NT2/D1 (cell line): ENCODE measurements at regions not wholly inside any gene's neighbourhood (a gene's known extent, or its start where the extent isn't known, plus 50 kb on each side); places are given as distances from the start of the nearest gene placed in this dataset.
"Not testable (repeated sequence)": the region's sequence is repeated elsewhere in the genome, so short reads cannot be mapped to it uniquely, and the experiment has no call there.

ENCODE experiments used
- DNase-seq: peaks from one replicate; pipeline ENCODE4 v3.0.0-alpha.2; 2011; ENCODE audit warnings: low read depth, low spot score
- H3K27me3 ChIP-seq: 2 replicates; pipeline ENCODE4 v1.6.0; 2011; ENCODE audit warnings: mild to moderate bottlenecking; ENCODE audit not compliant: insufficient read length, insufficient read depth
- H3K36me3 ChIP-seq: 2 replicates; pipeline ENCODE4 v1.6.1; 2011; ENCODE audit warnings: mild to moderate bottlenecking, low read length, mixed read lengths; ENCODE audit not compliant: insufficient read depth, insufficient read length
- H3K4me1 ChIP-seq: 2 replicates; pipeline ENCODE4 v1.5.1; 2011; ENCODE audit not compliant: insufficient read depth, insufficient read length
- H3K4me3 ChIP-seq: 2 replicates; pipeline ENCODE4 v1.5.1; 2011; ENCODE audit warnings: low read depth; ENCODE audit not compliant: insufficient read length
- H3K9ac ChIP-seq: 2 replicates; pipeline ENCODE4 v1.6.0; 2011; ENCODE audit warnings: low read depth; ENCODE audit not compliant: insufficient read length
- H3K9me3 ChIP-seq: 2 replicates; pipeline ENCODE4 v1.5.1; 2011; ENCODE audit warnings: mild to moderate bottlenecking, low read length; ENCODE audit not compliant: insufficient read depth
- SUZ12 ChIP-seq: IDR thresholded peaks from 2 replicates; pipeline ENCODE4 v1.6.1; 2011; ENCODE audit not compliant: insufficient read length, insufficient read depth; ENCODE audit errors: extremely low read depth
- YY1 ChIP-seq: IDR thresholded peaks from 2 replicates; pipeline ENCODE4 v1.6.1; 2011; ENCODE audit not compliant: insufficient read length, insufficient read depth
- ZNF274 ChIP-seq: IDR thresholded peaks from 2 replicates; pipeline ENCODE4 v1.6.1; 2011; ENCODE audit warnings: mild to moderate bottlenecking, low read depth, low read length

DNA sequence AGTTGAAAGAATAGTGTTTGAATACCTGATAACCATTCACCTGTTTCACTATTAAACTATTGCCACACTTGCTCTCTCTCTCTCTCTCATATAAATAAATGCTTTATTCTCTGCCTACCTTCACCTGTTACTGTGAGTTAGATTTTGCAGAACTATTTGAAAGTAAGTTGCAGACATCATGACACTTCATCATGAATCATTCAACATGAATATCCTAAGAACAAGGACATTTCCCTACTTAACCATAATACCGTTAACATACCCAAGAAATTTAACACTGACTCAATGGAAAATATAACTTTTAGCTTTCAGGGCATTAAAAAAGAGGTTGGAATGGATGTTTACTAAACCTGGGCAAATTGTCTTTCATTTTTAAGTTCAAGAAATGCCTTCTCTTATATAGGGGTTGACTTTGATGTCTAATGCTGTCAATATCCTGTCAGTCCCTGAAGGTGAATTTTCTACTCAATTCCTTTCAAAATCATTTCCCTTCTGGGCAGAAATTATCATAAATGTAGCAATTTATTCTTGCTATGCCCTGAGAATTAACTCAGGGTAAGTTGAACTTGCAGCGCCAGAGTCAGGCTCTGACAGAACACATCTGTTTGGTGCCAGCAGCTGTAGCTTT is 582.6 kb upstream of the TLE4 start:
- no peak overlapping the region for H3K9ac ChIP-seq
- no peak overlapping the region for H3K4me3 ChIP-seq
- no peaks in the 10 kb centered on the region for H3K27me3 ChIP-seq
- no peaks in the 10 kb centered on the region for H3K4me1 ChIP-seq
- DNase-seq: no peak
- no peaks in the 10 kb centered on the region for H3K9me3 ChIP-seq
- no peak for TF ChIP-seq YY1
- TF ChIP-seq ZNF274: no peak
- TF ChIP-seq SUZ12: no peak
- H3K36me3 ChIP-seq: no peaks in the 10 kb centered on the region

DNA sequence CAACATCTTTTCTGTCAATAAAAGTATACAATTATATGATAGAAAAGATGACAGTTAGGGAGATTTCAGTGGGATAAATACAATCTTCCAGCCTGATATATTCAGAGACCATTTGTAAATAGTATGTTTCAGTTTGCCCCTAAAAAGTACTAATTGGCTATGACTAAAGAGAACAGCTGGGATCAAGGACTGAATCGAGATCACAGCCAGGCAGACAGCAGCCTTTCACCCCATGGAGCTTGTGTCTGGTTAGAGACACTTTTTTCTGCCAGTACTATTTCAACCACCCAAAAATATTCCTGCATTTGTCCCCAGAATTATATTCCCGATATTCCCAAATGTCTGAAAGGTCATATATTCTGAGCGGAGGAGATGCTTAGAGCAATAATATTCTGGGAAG is 577.3 kb upstream of the TLE4 start:
- Histone ChIP-seq H3K36me3 (no peaks in the 10 kb centered on the region), H3K27me3 (no peaks in the 10 kb centered on the region), H3K4me1 (no peaks in the 10 kb centered on the region), H3K4me3 (no peak overlapping the region), H3K9me3 (no peaks in the 10 kb centered on the region), H3K9ac (no peak overlapping the region)
- DNase-seq: no peak
- TF ChIP-seq ZNF274 (no peak), SUZ12 (no peak), YY1 (no peak)

- H3K4me1 ChIP-seq, H3K27me3 ChIP-seq, H3K9me3 ChIP-seq, H3K4me3 ChIP-seq, H3K9ac ChIP-seq, DNase-seq, H3K36me3 ChIP-seq: not testable (repeated sequence)
Observed at GRCh38 chr9:78994974-78995373, 576.8 kb upstream of the TLE4 start.

- no peak overlapping the region for H3K9ac ChIP-seq
- H3K4me1 ChIP-seq: no peaks in the 10 kb centered on the region
- no peaks in the 10 kb centered on the region for H3K36me3 ChIP-seq
- H3K4me3 ChIP-seq: no peak overlapping the region
- no peak for DNase-seq
- H3K9me3 ChIP-seq: no peaks in the 10 kb centered on the region
- no peaks in the 10 kb centered on the region for H3K27me3 ChIP-seq
- TF ChIP-seq ZNF274: no peak
Observed at GRCh38 chr9:78997296-78997695, 574.5 kb upstream of the TLE4 start.

DNA sequence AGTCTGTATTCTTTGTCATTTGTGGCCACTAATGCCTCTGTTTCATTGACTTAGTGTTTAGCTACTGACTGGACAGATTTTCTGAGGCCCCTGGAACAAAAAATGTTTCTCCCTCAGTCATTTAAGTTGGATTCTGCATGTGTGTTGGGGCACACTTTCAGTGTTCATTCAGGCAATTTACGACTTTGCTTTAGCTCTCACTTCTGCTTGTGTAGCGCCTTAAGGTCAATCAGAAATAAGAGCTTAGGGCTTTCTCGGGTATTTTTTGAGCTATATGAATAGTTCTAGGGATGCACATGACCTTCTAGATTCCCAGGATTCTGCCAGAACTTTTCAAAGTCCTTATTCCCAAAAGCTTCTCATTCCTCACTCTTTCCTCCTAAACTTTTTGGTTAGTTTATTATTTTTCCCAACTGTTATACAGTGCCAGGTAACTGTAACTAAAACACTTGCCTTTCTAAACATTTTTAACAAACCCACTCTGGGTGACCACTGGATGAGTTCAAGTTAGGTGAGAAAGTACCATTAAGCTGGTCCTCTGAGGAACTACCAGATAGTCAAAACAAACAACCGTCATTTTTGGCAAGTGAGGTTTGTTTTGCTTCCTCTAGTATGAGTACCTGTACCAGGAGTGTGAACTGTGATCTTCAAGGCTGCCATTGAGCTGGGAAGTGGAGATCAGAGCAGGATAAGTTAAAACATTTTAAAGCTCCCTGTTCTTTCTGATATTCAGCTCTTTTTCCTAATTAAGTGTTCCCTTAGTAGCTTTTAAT is 571.3 kb upstream of the TLE4 start:
- Histone ChIP-seq H3K4me3 (no peak overlapping the region), H3K27me3 (no peaks in the 10 kb centered on the region), H3K36me3 (no peaks in the 10 kb centered on the region), H3K4me1 (no peaks in the 10 kb centered on the region), H3K9me3 (no peaks in the 10 kb centered on the region), H3K9ac (no peak overlapping the region)
- no peak for TF ChIP-seq SUZ12
- TF ChIP-seq YY1: no peak
- no peak for TF ChIP-seq ZNF274
- no peak for DNase-seq

GRCh38 chr9:79001012-79001411 is 570.8 kb upstream of the TLE4 start:
- no peak for DNase-seq
- no peak overlapping the region for H3K4me3 ChIP-seq
- H3K9me3 ChIP-seq: no peaks in the 10 kb centered on the region
- no peaks in the 10 kb centered on the region for H3K4me1 ChIP-seq
- no peaks in the 10 kb centered on the region for H3K27me3 ChIP-seq
- no peak overlapping the region for H3K9ac ChIP-seq
- no peak for TF ChIP-seq ZNF274
- no peak for TF ChIP-seq YY1
- TF ChIP-seq SUZ12: no peak
- H3K36me3 ChIP-seq: no peaks in the 10 kb centered on the region

DNA sequence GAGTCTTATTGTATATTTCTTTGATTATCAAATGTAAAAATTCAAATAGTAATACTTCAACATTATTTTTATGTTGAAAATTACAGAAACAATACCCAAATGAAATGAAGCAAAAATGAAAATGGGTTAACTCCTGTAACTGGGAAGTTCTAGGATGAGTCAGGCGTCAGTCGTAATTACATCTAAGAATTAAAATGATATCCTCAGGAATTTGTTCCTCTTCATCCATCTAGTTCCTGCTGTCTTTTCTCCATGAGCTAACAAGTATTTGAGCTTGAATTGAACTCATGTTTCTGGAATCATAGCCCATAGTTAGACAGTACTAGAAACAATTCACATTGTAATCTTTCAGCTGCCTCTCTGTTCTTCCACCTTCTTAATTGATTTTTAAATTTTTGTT is 568.3 kb upstream of the TLE4 start:
- DNase-seq: no peak
- TF ChIP-seq SUZ12: no peak
- no peak for TF ChIP-seq ZNF274
- no peak for TF ChIP-seq YY1
- Histone ChIP-seq H3K9me3 (no peaks in the 10 kb centered on the region), H3K36me3 (no peaks in the 10 kb centered on the region), H3K4me1 (no peaks in the 10 kb centered on the region), H3K4me3 (no peak overlapping the region), H3K9ac (no peak overlapping the region), H3K27me3 (no peaks in the 10 kb centered on the region)

GRCh38 chr9:79004032-79004431 is 567.7 kb upstream of the TLE4 start:
- TF ChIP-seq SUZ12 (no peak), ZNF274 (no peak), YY1 (no peak)
- H3K9ac ChIP-seq: no peak overlapping the region
- no peak for DNase-seq
- H3K36me3 ChIP-seq: no peaks in the 10 kb centered on the region
- H3K4me1 ChIP-seq: no peaks in the 10 kb centered on the region
- no peaks in the 10 kb centered on the region for H3K27me3 ChIP-seq
- no peaks in the 10 kb centered on the region for H3K9me3 ChIP-seq
- H3K4me3 ChIP-seq: no peak overlapping the region
